KMS-11 (cell line): ENCODE measurements at regions not wholly inside any gene's neighbourhood (a gene's known extent, or its start where the extent isn't known, plus 50 kb on each side); places are given as distances from the start of the nearest gene placed in this dataset.

Experiments
- H2AFZ ChIP-seq: fragments of 200-600 bp; sonication (generic); 2 replicates; pipeline ENCODE4 v1.6.1; 2016; ENCODE audit warnings: antibody characterized with exemption, mixed run types, low read depth
- H3K27ac ChIP-seq: fragments of 200-600 bp; sonication (generic); 2 replicates; pipeline ENCODE4 v1.6.1; 2016; ENCODE audit warnings: mild to moderate bottlenecking, mixed run types
- H3K27me3 ChIP-seq: fragments of 200-600 bp; sonication (generic); 2 replicates; pipeline ENCODE4 v1.6.1; 2017; ENCODE audit warnings: mild to moderate bottlenecking, low read depth, mixed run types, moderate library complexity; ENCODE audit not compliant: insufficient read depth
- H3K36me3 ChIP-seq: fragments of 200-600 bp; sonication (generic); 2 replicates; pipeline ENCODE4 v1.6.1; 2017; ENCODE audit warnings: mild to moderate bottlenecking, mixed run types; ENCODE audit not compliant: insufficient read depth
- H3K4me1 ChIP-seq: fragments of 200-600 bp; sonication (generic); 2 replicates; pipeline ENCODE4 v1.6.1; 2016; ENCODE audit warnings: mild to moderate bottlenecking, low read depth, mixed run types; ENCODE audit not compliant: poor library complexity, severe bottlenecking
- H3K4me2 ChIP-seq: fragments of 200-600 bp; sonication (generic); 2 replicates; pipeline ENCODE4 v1.7.0; 2016; ENCODE audit warnings: mild to moderate bottlenecking, mixed run types
- H3K4me3 ChIP-seq: fragments of 200-600 bp; sonication (generic); IDR thresholded peaks from 2 replicates; pipeline ENCODE4 v1.6.1; 2017; ENCODE audit warnings: low read depth, low read length, mixed read lengths; ENCODE audit not compliant: insufficient read depth
- H3K79me2 ChIP-seq: fragments of 200-600 bp; sonication (generic); 2 replicates; pipeline ENCODE4 v1.6.1; 2016; ENCODE audit warnings: low read depth, mixed run types; ENCODE audit not compliant: insufficient read depth
- H3K9ac ChIP-seq: fragments of 200-600 bp; sonication (generic); 2 replicates; pipeline ENCODE4 v1.6.1; 2016; ENCODE audit warnings: mild to moderate bottlenecking, mixed run types
- H4K20me1 ChIP-seq: fragments of 200-600 bp; sonication (generic); 2 replicates; pipeline ENCODE4 v1.6.1; 2016; ENCODE audit warnings: mild to moderate bottlenecking, mixed run types; ENCODE audit not compliant: insufficient read depth
- TF ChIP-seq, protein P1 (sequence below): fragments of 200-600 bp; sonication (generic); conservative IDR thresholded peaks from 2 replicates; pipeline ENCODE4 v1.6.1; 2017; ENCODE audit warnings: low read depth, mild to moderate bottlenecking, antibody characterized with exemption, low read length, moderate library complexity, mixed read lengths

GRCh38 chr14:38309522-38310277, 53.8 kb upstream of the CLEC14A start:
- no peak overlapping the region for H2AFZ ChIP-seq
- H3K27me3 ChIP-seq: no peaks in the 10 kb centered on the region

More at GRCh38 chr14:38309522-38310277, 53.8 kb upstream of the CLEC14A start:
- Histone ChIP-seq H3K79me2 (no peaks in the 10 kb centered on the region), H3K4me2 (no peak overlapping the region), H3K4me1 (no peaks in the 10 kb centered on the region), H3K4me3 (no peak overlapping the region), H3K9ac (no peak overlapping the region), H4K20me1 (no peaks in the 10 kb centered on the region), H3K36me3 (no peaks in the 10 kb centered on the region), H3K27ac (no peak overlapping the region)
- TF ChIP-seq, protein P1, sequence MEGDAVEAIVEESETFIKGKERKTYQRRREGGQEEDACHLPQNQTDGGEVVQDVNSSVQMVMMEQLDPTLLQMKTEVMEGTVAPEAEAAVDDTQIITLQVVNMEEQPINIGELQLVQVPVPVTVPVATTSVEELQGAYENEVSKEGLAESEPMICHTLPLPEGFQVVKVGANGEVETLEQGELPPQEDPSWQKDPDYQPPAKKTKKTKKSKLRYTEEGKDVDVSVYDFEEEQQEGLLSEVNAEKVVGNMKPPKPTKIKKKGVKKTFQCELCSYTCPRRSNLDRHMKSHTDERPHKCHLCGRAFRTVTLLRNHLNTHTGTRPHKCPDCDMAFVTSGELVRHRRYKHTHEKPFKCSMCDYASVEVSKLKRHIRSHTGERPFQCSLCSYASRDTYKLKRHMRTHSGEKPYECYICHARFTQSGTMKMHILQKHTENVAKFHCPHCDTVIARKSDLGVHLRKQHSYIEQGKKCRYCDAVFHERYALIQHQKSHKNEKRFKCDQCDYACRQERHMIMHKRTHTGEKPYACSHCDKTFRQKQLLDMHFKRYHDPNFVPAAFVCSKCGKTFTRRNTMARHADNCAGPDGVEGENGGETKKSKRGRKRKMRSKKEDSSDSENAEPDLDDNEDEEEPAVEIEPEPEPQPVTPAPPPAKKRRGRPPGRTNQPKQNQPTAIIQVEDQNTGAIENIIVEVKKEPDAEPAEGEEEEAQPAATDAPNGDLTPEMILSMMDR: no peak
